ENCODE measurements at regions not wholly inside any gene's neighbourhood (a gene's known extent, or its start where the extent isn't known, plus 50 kb on each side); places are given as distances from the start of the nearest gene placed in this dataset.
"Not testable (repeated sequence)": the region's sequence is repeated elsewhere in the genome, so short reads cannot be mapped to it uniquely, and the experiment has no call there.

GRCh38 chr5:82425591-82425990 lies 147.4 kb upstream of the RPS23 start:
- no peak for DNase-seq (ENCODE audit: low read depth)

GRCh38 chr5:82424211-82424610 lies 146.1 kb upstream of the RPS23 start:
- DNase-seq (ENCODE audit: low read depth), result no peak

GRCh38 chr5:82422751-82423181 lies 144.6 kb upstream of the RPS23 start:
- DNase-seq (ENCODE audit: low read depth), result peak; percentile 47

DNA sequence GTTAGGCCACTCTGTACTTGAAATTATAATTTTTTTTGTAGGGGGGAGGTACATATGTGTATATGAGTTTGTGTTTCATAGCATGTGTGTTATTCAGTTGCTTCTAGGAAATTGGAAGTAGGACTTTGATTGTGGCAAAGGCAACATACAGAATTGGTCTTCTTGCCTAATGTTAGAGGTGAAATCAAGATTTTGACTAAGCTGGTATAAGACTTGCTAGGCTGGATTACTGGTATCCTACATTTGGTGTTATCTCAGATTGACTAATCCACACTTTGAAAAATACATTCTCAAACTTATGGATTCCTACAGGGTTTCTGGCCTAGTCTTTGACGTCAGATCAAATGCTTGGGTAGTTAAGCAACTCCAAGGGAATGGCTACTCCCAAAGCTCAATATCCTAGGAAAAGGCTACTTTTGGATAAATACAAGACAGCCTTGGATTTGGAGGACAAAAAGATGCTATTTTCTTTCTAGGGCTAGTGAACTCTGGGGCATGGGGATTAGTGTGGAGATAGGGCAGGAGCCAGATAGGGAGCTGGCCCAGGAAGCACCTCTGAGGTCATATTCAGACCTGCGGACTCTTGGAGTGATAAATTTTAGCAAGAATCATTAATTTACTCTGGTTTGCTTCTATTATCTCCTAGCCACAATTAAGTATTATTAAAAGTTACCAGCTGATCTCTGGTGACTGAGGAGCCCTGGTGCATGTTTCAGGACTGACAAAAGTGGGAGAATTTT lies 144.0 kb upstream of the RPS23 start:
- no peak for DNase-seq (ENCODE audit: low read depth)

GRCh38 chr5:82421119-82421518 lies 143.0 kb upstream of the RPS23 start:
- DNase-seq (ENCODE audit: low read depth), result peak; percentile 77

DNA sequence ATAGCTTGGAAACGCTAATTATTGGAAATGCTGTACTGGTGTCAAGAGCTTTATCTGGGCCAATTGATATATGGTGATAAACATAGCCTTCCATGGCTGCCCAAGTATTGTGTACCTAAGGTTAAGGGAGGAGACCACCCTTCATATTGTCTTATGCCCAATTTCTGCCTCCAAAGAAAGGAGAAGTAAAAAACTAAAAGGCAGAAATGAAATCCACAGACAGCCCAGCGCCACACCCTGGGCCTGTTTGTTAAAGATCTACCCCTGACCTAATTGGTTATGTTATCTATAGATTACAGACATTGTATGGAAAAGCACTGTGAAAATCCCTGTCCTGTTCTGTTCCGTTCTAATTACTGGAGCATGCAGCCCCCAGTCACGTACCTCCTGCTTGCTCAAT lies 142.4 kb upstream of the RPS23 start:
- not testable (repeated sequence) for DNase-seq (ENCODE audit: low read depth)

DNA sequence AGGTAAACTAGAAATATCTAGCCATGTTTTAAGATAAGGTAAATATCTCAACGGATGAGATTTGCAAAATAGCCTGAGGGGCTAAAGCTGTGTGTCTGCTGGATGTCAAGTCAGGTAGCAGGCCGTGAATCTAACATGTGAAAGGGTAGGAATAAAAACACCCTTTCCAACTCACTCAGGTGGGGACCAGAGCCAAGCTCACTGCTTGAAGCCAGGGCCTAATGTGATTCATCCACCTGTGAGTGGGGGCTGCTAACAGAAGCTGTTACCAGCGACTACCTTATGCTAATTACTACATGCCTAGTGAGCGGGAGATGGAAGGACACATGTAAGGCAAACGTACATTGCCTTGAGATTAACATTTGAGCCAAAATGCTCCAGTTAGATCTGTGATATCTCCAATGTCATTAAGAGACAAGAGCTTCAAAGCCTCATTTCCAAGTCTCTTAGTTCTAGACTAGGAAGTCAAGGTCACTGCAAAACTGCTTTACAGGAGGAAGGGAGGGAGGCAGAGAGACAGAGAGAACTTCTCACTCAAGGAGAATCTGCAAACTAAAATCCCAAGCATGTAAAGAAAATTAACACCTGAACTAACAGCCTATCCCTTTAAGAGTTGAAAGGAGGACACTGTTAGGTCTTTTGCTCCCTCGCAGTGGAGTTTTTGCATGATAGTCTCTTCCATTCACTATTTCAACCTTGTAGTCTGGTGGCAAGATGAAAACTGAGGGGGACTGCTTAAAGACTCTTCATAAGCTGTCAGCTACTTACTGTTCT lies 141.6 kb upstream of the RPS23 start:
- DNase-seq (ENCODE audit: low read depth), result no peak

DNA sequence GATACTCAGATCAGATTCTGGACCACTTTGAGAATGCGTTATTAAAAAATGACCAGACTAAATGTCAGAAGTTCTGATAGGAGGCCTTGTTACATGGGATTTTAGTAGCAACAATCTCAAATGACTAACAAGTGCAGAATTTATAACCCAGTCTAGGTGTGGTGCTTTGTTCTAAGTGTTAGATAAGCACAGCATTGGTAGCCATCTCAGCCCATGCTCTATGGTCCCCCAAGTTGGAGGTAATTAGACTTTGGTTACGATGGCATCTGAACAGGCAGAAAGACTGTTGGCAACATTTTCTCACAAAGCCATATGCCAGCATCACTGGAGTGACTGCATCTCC lies 140.4 kb upstream of the RPS23 start:
- no peak for DNase-seq (ENCODE audit: low read depth)

- DNase-seq (ENCODE audit: low read depth), result peak; percentile 53
Measured at GRCh38 chr5:82417776-82418607, 139.8 kb upstream of the RPS23 start.

- DNase-seq (ENCODE audit: low read depth), result no peak
Measured at GRCh38 chr5:82416512-82416911, 138.4 kb upstream of the RPS23 start.

GRCh38 chr5:82414041-82414388 lies 135.9 kb upstream of the RPS23 start:
- no peak for DNase-seq (ENCODE audit: low read depth)

- DNase-seq (ENCODE audit: low read depth), result peak; percentile 93
Measured at GRCh38 chr5:82413302-82414040, 135.3 kb upstream of the RPS23 start.

DNA sequence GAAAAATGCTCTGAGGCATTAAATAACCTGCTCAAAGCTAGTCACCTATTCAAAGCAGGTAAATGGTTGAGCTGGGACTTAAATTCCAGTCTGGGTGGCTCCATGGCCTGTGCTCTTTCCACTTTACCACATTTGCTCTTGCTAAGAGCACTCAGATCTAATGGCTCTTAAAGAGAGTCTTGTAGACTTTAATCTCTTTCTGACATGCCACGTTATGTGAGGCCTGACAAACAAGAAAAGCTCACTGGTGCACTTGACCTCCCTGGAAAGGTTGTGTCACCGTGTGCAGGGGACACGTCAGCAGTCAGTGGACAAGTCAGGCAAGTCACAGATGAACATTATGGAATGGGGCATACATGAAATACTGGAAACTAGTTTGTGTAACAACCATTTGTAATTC lies 129.9 kb upstream of the RPS23 start:
- no peak for DNase-seq (ENCODE audit: low read depth)

DNA sequence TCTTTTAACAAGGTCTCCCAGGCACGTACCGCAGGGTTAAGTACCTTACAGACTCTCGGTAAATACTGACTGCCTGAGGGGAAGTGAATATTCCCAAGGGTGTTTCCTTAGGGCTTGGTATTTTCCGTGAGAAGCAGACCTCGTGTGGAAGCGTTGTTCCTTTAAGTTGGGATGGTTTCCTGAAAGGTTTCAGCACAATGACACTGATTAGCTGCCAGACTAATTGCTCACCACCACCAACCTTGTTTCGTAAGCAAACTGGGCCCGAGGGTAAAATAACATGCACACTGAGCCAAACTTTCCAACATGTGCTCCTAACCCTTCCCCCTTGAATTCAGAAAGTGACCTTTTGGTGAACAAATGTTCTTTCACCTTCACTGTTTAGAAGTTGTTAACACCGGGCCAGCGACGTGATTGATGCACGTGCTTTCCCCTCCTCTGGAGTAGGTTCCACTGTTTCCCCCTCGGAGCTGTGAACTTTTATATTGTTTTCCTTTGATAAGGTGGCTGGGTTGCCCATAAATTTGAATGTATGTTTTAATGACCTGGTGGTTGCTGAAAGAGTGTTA lies 128.1 kb upstream of the RPS23 start:
- peak; percentile 95 for DNase-seq (ENCODE audit: low read depth)

DNA sequence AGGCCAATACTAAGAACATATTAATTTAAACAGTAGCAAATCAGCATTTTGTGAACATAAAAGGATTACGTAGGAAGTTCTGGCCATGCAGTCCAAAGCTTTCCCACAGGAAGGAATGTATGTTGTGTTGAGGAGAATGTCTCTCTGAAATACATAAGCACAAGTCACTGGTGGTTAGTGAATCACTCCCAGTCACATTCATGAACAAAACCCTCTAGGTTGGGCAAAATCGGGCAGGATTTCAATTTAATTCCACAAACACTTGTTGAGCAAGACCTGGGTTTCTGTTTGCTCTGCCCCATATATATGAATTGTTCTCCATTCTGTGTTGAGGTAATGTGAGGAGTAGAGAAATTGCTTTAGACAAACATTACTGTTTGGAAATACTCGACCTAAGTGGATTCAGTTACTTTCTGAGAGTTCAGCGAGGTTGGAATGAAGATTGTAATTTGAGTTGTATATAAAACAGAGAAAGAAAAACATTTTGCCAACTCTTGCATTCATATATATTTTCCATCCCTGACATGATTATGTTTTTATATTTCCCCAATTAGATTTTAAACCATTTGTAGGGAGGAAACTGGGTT lies 127.6 kb upstream of the RPS23 start:
- peak; percentile 100 for DNase-seq (ENCODE audit: low read depth)

DNA sequence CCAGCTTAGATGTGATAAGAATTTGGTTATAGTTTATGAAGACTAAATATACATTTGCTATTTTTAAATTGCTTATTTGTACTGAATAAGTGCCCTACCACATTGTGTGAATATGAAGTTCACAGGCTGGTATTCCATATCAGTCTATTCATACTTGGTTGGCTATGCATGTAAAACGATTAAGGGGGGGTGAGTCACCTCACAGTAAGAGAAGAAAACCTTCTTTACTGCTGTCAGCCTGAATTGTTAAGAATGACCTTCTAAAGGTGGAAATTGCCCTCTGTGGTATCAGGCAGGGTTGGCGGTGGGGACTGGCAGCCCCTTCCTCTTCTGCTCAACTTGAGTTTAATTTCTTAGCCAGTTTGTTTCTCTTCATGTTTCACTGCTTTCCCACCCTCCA lies 127.0 kb upstream of the RPS23 start:
- peak; percentile 36 for DNase-seq (ENCODE audit: low read depth)

GRCh38 chr5:82404382-82404945 lies 126.3 kb upstream of the RPS23 start:
- DNase-seq (ENCODE audit: low read depth), result no peak

- no peak for DNase-seq (ENCODE audit: low read depth)
Measured at GRCh38 chr5:82403724-82404123, 125.6 kb upstream of the RPS23 start.

GRCh38 chr5:82403026-82403425 lies 124.9 kb upstream of the RPS23 start:
- DNase-seq (ENCODE audit: low read depth), result no peak

DNA sequence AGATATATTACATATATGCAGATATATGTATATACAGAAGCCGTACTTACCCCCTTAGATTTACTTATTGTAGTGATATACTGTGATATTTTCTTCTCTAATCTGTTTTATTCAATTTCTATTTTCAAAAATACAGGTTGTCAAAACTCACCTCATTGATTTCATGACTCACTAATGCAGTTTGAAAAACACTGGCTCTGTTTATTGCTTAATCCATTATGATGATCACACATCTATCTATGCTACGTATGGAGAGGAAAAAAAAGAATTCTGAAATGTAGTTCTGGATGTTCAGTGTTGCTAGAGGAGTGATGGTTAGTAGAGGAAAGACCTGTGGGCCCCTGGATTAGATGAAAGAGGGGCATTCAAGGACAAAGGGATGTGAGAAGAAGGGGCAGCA lies 121.0 kb upstream of the RPS23 start:
- no peak for DNase-seq (ENCODE audit: low read depth)

DNA sequence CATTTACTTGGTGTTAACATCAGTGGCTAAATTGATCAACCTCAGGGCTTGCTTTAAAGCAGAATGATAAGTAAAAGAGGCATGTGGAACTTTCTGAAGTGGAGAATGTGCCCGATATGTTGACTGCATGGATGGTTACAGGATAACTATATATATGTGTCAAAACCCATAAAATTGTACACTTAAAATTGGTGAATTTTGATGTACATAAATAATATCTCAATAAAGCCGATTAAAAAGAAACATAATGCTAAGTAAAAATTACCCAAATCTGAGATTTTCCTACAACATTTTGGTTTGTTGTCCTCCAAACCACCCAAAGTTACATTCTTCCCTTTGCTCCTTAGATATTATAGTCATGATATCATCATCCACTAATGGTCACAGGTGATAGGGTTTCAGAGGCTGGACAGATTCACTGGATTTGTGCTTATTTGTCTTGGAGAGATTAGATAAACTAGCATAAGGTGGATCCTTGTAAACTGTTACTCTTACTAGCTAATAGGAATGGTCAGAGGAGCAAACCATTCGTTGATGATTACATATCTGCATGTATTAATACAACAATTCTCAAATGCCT lies 119.7 kb upstream of the RPS23 start:
- no peak for DNase-seq (ENCODE audit: low read depth)

Measured in fibroblast of gingiva (primary cell).